Right ventricle myocardium inferior (tissue), 1 donor: ENCODE measurements at regions not wholly inside any gene's neighbourhood (a gene's known extent, or its start where the extent isn't known, plus 50 kb on each side); places are given as distances from the start of the nearest gene placed in this dataset.

Source experiments
- ATAC-seq: fragments of 200-7000 bp; cut with Tn5 transposase; one replicate; pipeline ENCODE4 v1.9.1; 2020; ENCODE audit warnings: mild to moderate bottlenecking, moderate library complexity
- DNase-seq: peaks from one replicate; pipeline ENCODE4 v3.0.0; 2021; ENCODE audit errors: missing footprints
- intact Hi-C: fragments of 100-400 bp; cut with DNase I; formaldehyde crosslinking; loops from one replicate; pipeline ENCODE4 v1.11.0; 2022
- donor health status: DM: no; HTN: yes; CAD: no; lungs with severe emphysema.

DNA sequence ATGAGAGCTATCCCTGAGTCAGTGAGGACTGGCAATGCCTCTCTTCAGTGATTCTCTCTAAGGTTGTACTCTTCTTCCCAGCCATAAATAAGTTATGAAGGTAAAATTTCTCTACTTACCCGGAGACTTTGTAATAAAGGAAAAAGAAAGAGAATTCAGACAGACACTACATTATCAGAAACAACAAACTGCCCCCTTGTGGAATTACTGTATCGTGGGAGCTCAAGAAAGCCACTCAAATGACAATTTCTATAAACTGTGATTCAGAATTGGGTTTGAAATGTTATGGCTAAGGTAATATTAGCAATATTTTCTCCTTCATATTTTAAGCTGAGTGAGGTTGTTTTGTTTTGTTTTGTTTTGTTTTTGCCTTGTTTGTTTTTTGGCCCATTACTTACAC, 155.8 kb upstream of the TANK start:
- DNase-seq = no peak
- ATAC-seq = no peak
- intact Hi-C loops = loop anchor here (10.0 kb wide), 1 partner anchor 60 kb away; no protein-coding TSS in a partner anchor

DNA sequence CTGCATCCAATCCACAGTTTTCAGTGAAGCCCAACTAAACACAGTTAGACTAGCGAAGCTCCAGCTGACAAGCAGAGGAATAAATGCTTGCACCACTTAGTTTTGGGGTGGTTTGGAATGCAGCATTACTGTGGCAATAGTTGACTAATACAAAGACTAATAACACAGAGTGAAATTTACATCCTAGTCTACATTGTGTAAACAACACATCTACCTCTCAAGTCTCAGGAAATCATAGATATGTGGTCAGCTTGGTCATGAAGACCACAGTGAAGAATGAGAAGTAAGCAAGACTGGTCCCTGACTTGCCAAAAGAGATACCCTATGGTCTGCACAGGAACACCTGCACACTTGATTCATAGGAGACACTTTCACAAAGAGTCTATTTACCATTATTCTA, 155.1 kb upstream of the TANK start:
- no peak for DNase-seq
- intact Hi-C loops = loop anchor here (10.0 kb wide), 1 partner anchor 60 kb away; no protein-coding TSS in a partner anchor
- ATAC-seq = no peak

DNA sequence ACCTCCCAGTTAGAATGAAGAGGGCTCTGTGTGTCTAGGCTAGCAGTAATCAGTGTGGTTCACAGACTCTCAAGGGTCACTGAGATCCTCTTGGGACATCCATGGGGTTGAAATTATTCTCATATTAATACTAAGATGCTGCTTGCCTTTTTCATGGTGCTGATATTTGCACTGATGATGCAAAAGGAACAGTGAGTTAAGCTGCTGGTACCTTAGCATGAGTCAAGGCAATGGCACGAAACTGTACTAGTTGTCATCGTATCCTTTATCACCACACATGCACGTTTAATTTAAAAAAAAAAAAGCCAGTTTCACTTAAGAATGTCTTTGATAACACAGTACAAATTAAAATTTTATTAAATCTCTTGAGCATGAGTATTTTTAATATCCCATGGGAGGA, 151.9 kb upstream of the TANK start:
- DNase-seq (no peak), ATAC-seq (no peak)
- intact Hi-C loops = loop anchor here (10.0 kb wide), 1 partner anchor 56 kb away; no protein-coding TSS in a partner anchor

DNA sequence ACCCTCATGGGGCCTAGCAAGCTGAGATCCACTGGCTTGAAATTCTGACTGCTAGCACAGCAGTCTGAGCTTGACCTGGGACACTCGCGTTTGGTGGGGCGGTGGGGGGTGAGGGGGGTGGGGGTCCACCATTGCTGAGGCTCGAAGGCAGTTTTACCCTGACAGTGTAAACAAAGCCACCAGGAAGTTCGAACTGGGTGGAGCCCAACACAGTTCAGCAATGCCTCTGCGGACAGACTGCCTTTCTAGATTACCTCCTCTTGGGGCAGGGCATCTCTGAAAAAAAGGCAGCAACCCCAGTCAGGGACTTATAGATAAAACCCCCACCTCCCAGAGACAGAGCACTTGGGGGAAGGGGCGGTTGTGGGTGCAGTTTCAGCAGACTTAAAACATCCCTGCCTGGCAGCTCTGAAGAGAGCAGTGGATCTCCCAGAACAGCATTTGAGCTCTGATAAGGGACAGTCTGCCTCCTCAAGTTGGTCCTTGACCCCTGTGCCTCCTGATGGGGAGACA, 149.7 kb upstream of the TANK start:
- no peak for ATAC-seq
- intact Hi-C loops = no loop called here
- no peak for DNase-seq

DNA sequence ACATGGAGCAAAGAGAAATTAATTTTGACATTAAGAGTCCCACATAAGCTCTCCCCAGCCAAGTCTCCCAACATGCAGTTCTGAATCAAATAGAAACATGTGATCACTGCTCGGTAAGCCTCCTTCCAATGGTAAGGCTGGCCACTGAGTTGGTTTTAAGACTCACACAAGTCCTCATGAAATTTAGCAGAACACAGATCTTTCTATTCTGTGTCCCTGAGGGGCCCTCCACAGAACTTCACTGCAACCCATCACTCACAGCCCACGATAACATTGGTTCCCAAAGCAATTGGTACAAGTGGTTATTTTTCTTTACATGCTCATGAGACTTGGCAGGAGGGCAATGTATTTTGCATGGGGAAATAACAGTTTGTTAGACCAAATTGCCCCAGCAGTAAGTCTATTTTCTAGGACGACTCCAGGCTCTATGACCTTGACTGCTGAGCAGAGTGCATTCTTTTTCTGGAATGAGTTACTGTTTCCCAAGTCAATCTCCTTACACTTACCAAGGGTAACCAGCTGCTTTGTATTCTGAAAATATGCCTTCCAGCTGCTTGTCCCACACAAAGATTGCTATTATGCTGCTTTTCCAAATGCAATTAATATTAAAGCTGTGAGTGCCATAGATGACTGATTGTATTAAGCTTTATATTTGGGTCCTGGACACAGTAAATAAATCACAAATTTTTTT, 142.3 kb upstream of the TANK start:
- ATAC-seq (peak; percentile 79), DNase-seq (no peak)
- intact Hi-C loops = no loop called here

DNA sequence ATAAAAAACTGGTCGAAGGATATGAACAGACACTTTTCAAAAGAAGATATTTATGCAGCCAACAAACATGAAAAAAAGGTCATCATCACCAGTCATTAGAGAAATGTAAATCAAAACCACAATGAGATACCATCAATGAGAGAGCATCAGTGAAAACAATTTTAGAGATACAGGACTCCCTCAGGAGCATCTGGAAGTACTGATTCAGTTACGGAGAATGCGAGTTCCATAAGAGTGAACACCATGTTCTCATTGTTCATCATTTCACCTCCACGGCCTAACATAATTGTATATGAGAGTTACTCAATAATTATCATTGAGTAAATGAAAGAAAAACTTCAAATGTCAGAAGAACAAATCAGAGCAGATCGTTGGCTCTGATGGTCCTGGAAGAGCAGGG, 140.9 kb upstream of the TANK start:
- intact Hi-C loops = no loop called here
- ATAC-seq (no peak), DNase-seq (no peak)

DNA sequence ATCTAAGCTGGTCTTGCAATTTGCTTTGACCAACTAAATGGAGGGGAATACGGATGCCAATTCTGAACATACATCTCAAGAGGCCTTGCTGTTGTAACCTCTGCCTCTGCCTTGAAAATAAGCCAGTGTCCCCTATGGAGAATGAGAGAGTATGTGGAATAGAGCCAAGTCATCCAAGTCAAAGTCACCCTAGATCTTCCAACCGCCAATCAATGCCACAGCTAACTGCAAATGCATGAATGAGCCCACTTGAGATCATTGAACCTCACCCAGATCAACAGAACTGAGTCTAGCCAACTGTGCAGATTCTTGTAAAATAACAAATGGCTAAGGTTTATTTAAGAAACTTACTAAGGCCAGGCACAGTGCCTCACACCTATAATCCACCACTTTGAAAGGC, 139.8 kb upstream of the TANK start:
- DNase-seq (no peak), ATAC-seq (no peak)
- intact Hi-C loops = no loop called here

DNA sequence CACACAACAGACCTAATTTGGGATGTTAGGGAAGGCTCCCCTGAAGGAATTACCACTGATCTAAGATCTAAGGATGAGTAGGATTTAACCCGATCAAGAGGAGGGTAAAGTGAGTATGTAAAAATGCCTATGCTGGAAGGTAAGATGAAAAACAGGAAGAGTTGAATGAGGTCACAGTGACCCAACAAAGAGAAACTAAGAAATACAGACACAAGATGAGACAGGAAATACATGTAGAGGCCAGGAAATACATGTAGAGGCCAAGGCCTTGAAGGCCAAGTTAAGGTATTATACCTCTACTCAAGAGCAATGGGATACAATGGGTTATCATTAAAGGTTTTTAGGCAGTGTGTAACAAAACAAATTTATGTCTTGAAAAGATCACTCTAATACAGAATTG, 131.6 kb upstream of the TANK start:
- no peak for ATAC-seq
- intact Hi-C loops = no loop called here

DNA sequence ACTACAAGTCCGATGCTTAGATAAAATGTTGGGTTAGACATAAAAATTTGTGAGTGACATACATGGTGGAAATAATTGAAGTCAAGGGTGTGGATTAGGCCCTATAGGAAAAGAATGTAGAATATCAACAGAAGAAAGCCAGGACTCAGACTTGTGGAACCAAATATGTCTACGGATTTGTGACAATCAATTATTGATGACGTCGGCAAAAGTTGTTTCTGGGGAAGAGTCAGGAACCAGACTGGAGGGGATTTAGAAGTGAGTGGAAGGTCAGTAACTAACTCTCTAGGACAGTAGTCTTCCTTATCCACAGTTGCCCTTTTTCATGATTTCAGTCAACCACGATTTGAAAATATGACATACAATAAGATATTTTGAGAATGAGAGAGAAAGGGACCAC, 130.9 kb upstream of the TANK start:
- DNase-seq = no peak
- intact Hi-C loops = no loop called here
- no peak for ATAC-seq

More for the DNA sequence above, 131.6 kb upstream of the TANK start:
- no peak for DNase-seq

DNA sequence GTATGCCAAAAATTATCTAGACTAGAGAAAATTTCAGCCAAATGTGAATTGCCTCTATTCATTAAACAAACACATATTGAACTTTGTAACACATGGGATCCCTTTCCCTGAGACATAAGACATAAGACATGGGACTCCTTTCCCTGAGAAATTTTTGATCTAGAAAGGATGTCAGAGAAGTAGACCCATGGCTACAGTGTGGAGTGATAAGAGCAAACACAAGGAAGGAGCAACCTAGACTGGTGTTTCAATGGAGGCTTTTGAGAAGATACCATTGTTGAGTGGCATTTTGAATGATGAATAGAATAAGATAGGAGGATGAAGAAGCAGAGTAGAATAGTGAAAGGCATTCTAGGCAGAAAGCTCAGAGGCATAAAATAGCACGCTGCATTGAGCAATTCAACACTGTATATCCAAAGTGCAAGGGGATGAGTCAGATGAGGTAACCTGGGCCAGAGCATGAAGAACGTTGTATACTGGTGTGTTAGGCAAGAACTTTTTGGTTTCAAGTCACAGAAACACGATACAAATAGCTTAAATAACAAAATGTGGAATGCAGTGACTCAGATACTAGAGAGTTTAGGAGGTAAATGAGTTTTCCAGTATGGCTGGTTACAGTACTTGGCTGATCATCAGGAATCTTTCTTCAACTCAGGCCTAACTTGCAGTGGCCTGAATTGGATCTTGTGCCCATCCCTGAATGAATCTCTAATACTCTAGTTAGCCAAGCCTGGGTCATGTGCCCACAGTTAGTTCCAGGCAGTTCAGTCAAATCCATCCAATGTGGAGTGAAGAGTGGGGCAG, 129.8 kb upstream of the TANK start:
- DNase-seq = no peak
- ATAC-seq = no peak
- intact Hi-C loops = no loop called here

DNA sequence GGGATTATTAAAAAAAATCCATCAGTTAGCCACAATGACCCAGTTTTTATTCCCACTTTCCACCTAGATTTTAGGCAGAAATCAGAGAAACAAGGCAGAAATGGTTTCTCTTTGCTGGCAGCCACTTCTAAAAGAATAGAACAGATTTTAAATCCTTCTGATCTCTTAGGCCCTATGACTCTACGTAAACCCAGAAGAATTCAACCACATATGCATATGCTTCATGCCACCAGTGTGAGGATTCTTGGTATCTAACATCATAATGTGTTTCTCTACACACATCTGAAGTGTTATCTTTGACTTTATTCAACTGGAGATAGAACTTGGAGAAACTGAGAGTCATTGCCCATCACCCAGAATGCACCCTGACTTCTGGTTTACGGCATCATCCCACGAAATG, 128.7 kb upstream of the TANK start:
- intact Hi-C loops = no loop called here
- ATAC-seq = no peak
- no peak for DNase-seq

DNA sequence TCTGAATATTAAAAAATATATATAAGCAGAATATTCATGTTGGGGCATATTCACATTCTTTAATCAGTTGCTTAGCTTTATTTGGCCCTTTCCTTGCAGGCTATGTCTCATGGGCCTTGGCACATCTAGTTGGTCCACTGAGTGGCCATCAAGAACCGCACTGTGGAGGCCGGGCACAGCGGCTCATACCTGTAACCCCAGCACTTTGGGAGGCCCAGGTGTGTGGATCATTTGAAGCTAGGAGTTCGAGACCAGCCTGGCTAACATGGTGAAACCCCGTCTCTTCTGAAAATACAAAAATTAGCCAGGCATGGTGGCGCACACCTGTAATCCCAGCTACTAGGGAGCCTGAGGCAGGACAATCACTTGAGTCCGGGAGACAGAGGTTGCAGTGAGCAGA, 127.6 kb upstream of the TANK start:
- DNase-seq (no peak), ATAC-seq (no peak)

DNA sequence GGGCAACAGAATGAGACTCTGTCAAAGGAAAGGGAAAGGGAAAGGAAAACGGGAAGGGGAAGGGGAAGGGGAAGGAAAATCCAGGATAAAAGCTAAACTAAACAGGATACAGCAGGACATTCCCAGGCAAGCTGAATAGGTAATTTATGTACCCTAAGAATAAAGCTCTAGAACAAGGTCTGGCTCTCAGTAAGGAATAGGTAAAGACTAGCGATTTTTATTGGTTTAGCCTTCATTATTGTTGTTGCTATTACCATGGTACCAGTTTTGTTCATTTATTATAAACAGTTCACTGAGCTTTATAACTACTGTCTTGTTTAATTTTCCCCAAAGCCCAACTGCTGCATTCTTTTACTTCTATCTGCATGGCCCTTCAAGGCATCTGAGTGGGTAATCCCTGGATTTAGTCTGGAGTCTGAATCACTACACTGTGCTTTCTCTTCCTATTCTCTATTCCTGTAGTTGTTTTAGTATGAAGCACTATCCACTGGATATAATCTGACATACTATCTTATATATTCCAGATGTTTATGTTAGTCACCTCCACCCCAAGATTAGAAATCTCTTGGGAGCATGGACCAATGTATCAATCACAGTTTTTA, 127.1 kb upstream of the TANK start:
- no peak for DNase-seq

More for the DNA sequence above, 127.6 kb upstream of the TANK start:
- intact Hi-C loops = no loop called here

DNA sequence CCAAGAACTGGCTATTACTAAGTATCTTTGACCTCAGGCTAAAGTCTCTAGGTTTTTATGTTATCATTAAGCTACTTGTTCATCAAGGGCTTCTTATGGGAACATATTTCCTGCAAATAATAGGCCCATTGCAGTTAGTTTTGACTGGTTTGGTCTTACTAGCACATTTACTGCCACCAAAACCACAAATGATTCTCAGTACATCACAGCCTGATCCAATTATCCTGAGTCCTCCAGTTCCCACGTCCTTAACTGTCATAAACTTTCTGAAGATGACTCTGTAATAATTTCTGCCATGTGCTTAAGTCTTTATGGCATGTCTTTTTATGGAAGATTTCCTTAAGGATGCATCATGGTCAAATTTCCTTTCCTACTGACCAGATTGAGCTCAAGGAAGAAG, 123.3 kb upstream of the TANK start:
- DNase-seq = no peak
- intact Hi-C loops = no loop called here
- ATAC-seq = no peak

More for the DNA sequence above, 127.1 kb upstream of the TANK start:
- ATAC-seq = no peak
- intact Hi-C loops = no loop called here

DNA sequence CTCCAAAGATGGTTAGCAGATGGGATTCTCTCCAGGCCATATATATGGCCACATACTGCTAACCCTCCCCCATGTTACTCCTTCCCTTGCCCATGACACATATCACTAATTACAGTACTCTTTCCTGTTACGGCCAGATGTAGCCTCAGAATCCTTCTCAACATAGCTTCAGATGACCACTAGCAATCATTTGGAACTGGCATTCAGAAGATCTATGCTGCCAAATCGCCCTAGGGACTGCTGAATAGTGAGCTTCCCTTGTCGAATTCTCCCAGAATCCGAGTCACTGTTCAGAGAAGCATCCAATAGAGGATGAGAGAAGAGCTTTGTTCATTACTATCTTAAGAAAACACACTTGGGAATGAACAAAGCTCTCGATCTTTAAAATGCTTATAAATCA, 121.2 kb upstream of the TANK start:
- intact Hi-C loops = no loop called here
- ATAC-seq (no peak), DNase-seq (no peak)

DNA sequence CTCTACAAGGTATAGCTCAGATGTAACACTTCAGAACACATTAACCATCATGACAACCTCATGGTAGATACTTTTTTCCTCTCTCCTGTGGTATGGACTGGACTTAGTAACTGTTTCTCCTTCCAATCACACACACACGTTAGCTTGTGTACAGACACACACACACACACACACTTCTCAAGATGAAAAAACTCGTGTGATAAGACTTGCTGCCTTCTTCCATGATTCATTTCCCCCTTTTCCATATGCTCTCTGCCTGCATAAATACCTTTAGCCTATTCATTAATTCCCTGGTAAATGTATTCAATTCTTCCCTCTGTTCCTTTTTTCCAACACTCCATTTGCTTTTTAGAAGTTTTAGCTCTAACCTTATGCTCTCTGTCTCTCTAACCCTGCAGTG, 118.9 kb upstream of the TANK start:
- ATAC-seq (no peak), DNase-seq (no peak)
- intact Hi-C loops = no loop called here

DNA sequence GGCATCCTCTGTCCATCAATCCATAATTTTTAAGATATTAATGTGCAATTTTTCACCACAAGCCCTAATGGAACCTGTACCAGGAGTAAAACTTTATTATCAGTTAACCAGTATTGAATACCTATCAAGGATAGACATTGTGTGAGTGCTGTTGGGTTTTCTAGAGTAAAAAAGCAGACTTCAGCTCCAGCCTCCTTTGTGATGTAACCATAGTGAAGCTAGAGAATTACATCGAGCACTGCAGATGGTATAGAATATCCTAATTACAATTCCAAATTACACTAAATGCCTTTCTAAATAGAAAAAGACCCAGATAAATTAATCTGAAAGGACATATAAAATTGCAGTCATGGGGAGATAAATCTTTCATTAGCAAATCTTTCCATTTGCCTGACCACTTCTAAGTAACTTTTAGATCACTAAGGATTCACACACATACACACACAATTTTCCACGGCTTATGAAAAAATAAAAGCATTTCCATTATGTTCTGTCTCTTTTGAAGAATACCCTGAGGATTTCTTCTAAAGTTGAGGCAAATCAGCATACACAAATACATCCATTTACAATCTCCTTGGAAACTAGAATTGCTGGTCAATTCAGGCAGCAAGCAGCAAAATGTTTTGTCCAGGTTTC, 117.1 kb upstream of the TANK start:
- no peak for ATAC-seq
- DNase-seq = no peak
- intact Hi-C loops = no loop called here

DNA sequence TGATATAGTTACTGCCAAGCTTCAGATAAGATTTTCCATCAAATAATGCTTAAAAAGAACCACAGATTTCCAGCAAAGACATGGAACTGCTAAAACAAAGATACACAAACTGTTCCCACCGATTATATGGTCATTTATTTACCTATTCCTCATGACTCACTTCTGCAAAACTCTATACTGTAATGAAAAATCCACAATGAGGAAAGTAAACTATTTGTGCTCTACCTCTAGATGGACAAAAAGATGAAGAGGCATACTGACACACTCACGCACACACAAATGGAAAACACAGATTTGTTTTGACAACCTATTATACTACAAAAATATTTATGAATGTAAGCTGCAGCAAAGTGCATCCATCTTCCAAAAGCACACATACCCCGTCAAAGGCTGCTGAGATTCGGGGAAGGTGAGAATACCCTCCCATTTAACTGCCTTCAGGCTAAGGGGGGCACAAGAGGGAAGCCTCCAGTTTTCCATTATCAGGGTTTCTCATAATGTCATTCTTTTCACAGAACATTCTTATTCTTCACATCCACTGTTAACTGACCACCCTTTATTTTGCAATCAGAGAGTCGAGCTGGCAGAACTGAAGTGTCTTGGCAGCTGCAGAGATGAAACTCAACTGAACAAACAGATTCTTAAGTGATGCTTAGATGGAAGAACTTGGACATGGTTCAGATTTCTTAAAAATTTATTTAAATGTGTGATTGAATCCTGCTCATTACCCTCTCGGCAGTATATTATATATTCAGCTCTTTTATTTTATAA, 115.9 kb upstream of the TANK start:
- no peak for DNase-seq
- ATAC-seq = peak; percentile 67
- intact Hi-C loops = no loop called here

DNA sequence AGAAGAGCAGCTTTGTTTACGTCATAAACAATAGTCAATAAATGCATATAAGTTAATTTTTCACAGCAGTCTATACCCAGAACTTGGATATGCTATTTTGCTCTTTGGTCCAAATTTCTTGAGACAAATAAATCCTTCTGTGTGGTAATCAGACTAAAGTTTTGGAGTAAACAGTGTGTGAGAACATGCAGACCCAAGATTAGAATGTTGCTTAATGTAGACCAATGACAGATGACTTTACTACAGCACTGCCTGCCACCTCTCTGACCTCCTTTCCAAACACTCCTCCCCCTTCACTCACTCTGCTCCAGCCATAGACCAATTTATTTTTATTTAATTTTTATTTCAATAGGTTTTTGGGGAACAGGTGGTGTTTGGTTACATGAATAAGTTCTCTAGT, 115.3 kb upstream of the TANK start:
- DNase-seq = no peak
- peak; percentile 94 for ATAC-seq
- intact Hi-C loops = no loop called here
